ENCODE measurements at regions not wholly inside any gene's neighbourhood (a gene's known extent, or its start where the extent isn't known, plus 50 kb on each side); places are given as distances from the start of the nearest gene placed in this dataset.

- Histone ChIP-seq H3K27ac (ENCODE audit: low read depth in 1 of 2, low read length in 2 of 2) (no peak overlapping the region), H3K27me3 (ENCODE audit: control insufficient read depth in 4 of 4, insufficient read depth in 4 of 4, low read length in 3 of 4) (peaks cover 0 to 5% (median 2%) of the 10 kb centered on the region in 4 donors), H3K36me3 (ENCODE audit: control insufficient read depth in 4 of 4, insufficient read depth in 3 of 4, low read depth in 1 of 4, low read length in 3 of 4) (no peaks in the 10 kb centered on the region), H3K4me1 (ENCODE audit: control insufficient read depth in 4 of 4, insufficient read depth in 4 of 4, low read length in 3 of 4) (no peaks in the 10 kb centered on the region), H3K4me3 (ENCODE audit: low read depth in 1 of 3, low read length in 3 of 3) (no peak overlapping the region), H3K9me3 (ENCODE audit: control insufficient read depth in 4 of 4, low read length in 3 of 4) (no peaks in the 10 kb centered on the region), H3K9ac (ENCODE audit: low read depth in 1 of 2, low read length in 2 of 2) (no peak overlapping the region)
- DNase-seq (ENCODE audit: low spot score), result no peak
- TF ChIP-seq JUND (IDR thresholded peaks at IDR 0.05) (no peak), EGR1 (IDR thresholded peaks at IDR 0.05; ENCODE audit: low read depth in 2 of 2) (no peak), NR2F2 (IDR thresholded peaks at IDR 0.05) (no peak), YY1 (IDR thresholded peaks at IDR 0.05) (no peak), REST (IDR thresholded peaks at IDR 0.05) (no peak), HNF4G (IDR thresholded peaks at IDR 0.05) (no peak), RAD21 (IDR thresholded peaks at IDR 0.05) (no peak), GABPA (IDR thresholded peaks at IDR 0.05 in 1 of 2, conservative IDR thresholded peaks at IDR 0.05 in 1 of 2) (no peak), HNF4A (conservative IDR thresholded peaks at IDR 0.05) (no peak), CTCF (IDR thresholded peaks at IDR 0.05; ENCODE audit: low read depth, low read length, missing input control) (no peak), FOXA2 (IDR thresholded peaks at IDR 0.05) (no peak), MAX (IDR thresholded peaks at IDR 0.05) (no peak), TAF1 (conservative IDR thresholded peaks at IDR 0.05) (no peak), RXRA (IDR thresholded peaks at IDR 0.05) (no peak), SP1 (IDR thresholded peaks at IDR 0.05) (no peak), FOXA1 (IDR thresholded peaks at IDR 0.05) (no peak)
- TF ChIP-seq, protein P1, sequence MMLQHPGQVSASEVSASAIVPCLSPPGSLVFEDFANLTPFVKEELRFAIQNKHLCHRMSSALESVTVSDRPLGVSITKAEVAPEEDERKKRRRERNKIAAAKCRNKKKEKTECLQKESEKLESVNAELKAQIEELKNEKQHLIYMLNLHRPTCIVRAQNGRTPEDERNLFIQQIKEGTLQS (IDR thresholded peaks at IDR 0.05), result no peak
- TF ChIP-seq, protein P2, sequence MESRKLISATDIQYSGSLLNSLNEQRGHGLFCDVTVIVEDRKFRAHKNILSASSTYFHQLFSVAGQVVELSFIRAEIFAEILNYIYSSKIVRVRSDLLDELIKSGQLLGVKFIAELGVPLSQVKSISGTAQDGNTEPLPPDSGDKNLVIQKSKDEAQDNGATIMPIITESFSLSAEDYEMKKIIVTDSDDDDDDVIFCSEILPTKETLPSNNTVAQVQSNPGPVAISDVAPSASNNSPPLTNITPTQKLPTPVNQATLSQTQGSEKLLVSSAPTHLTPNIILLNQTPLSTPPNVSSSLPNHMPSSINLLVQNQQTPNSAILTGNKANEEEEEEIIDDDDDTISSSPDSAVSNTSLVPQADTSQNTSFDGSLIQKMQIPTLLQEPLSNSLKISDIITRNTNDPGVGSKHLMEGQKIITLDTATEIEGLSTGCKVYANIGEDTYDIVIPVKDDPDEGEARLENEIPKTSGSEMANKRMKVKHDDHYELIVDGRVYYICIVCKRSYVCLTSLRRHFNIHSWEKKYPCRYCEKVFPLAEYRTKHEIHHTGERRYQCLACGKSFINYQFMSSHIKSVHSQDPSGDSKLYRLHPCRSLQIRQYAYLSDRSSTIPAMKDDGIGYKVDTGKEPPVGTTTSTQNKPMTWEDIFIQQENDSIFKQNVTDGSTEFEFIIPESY (IDR thresholded peaks at IDR 0.05), result no peak
Observed at GRCh38 chr9:33684831-33685230, 110.5 kb upstream of the PRSS3 start.
